A673 (cell line): ENCODE measurements at regions not wholly inside any gene's neighbourhood (a gene's known extent, or its start where the extent isn't known, plus 50 kb on each side); places are given as distances from the start of the nearest gene placed in this dataset.

Experiments used
- BruUV-seq: library from RNA; stranded (reverse); fragments of 400-500 nt; replicated peaks from 2 replicates; lab custom pipeline; 2021; lab: Mats Ljungman, UMichigan
- CTCF ChIA-PET: fragments of 300-600 bp; sonication (Branson Sonifier 250); formaldehyde crosslinking; loops from one replicate; lab custom pipeline; 2022; ENCODE audit warnings: antibody characterized with exemption; lab: Charles Lee
- POLR2A ChIA-PET: fragments of 300-600 bp; sonication (Branson Sonifier 250); formaldehyde crosslinking; loops from one replicate; lab custom pipeline; 2022; ENCODE audit warnings: antibody characterized with exemption; ENCODE audit not compliant: low non-redundant PET; lab: Charles Lee
- DNase-seq: peaks from one replicate; pipeline ENCODE4 v3.0.0-alpha.2; 2015; ENCODE audit warnings: low spot score
- H3K27ac ChIP-seq: fragments of 200-600 bp; sonication (generic); 2 replicates; pipeline ENCODE4 v1.5.1; 2016; ENCODE audit warnings: mixed run types, low read depth, mild to moderate bottlenecking, mixed read lengths, antibody characterized with exemption, low read length; ENCODE audit not compliant: poor library complexity, severe bottlenecking
- H3K27me3 ChIP-seq: fragments of 200-600 bp; sonication (generic); replicated peaks from 2 replicates; pipeline ENCODE4 v1.6.1; 2017; ENCODE audit warnings: mixed run types, low read depth, mild to moderate bottlenecking, mixed read lengths, antibody characterized with exemption, low read length; ENCODE audit not compliant: insufficient read depth, poor library complexity
- H3K36me3 ChIP-seq: fragments of 200-600 bp; sonication (generic); 2 replicates; pipeline ENCODE4 v1.6.1; 2016; ENCODE audit warnings: mixed run types, mild to moderate bottlenecking, mixed read lengths, antibody characterized with exemption, low read length; ENCODE audit not compliant: insufficient read depth, poor library complexity, severe bottlenecking
- H3K4me1 ChIP-seq: fragments of 200-600 bp; sonication (generic); 2 replicates; pipeline ENCODE4 v1.6.1; 2017; ENCODE audit warnings: mixed run types, mild to moderate bottlenecking, mixed read lengths, antibody characterized with exemption, low read length; ENCODE audit not compliant: insufficient read depth, poor library complexity, severe bottlenecking
- H3K4me3 ChIP-seq: fragments of 200-600 bp; sonication (generic); 2 replicates; pipeline ENCODE4 v1.5.1; 2016; ENCODE audit warnings: low read depth, mixed run types, mild to moderate bottlenecking, mixed read lengths, low read length; ENCODE audit not compliant: poor library complexity, severe bottlenecking
- H3K9me3 ChIP-seq: fragments of 200-600 bp; sonication (generic); 2 replicates; pipeline ENCODE4 v1.6.1; 2016; ENCODE audit warnings: mixed run types, low read depth, mild to moderate bottlenecking, mixed read lengths, antibody characterized with exemption, low read length; ENCODE audit not compliant: poor library complexity, severe bottlenecking
- EZH2 ChIP-seq: fragments of 200-600 bp; sonication (generic); IDR thresholded peaks from 2 replicates; pipeline ENCODE4 v1.6.1; 2017; ENCODE audit warnings: borderline replicate concordance, low read depth, mild to moderate bottlenecking, mixed read lengths, antibody characterized with exemption, low read length; ENCODE audit not compliant: poor library complexity, severe bottlenecking
- intact Hi-C: fragments of 100-400 bp; cut with micrococcal nuclease; formaldehyde crosslinking; loops from one replicate; pipeline ENCODE4 v1.10.0; 2022; ENCODE audit not compliant: unreplicated experiment
- TF ChIP-seq, protein P1 (sequence below): fragments of 300-800, 200-600 bp; sonication (generic); conservative IDR thresholded peaks from 2 replicates; pipeline ENCODE4 v1.5.1; 2017; ENCODE audit warnings: low read depth, mild to moderate bottlenecking, antibody characterized with exemption, low read length, moderate library complexity, mixed read lengths

DNA sequence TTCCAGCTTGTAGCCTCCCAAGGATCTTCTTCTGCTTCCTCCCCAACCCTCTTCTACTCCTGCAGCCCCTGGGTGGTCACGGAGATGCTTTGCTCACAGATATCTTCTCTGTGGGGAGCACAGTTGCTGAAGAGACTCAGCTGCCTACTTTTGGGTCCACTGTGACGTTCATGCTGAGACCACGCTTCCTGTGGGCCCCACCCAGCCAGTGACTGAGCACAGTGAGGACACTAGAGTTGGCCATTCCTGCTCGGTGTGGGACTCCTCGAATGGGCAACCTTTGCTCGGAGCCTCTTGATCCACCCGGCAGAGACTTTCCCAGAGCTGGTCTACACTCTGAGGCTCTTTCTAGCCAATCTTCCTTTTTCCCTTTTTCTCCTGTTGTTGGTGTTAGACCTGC is 73.9 kb downstream of the ADRA2A start:
- intact Hi-C loops = no loop called here
- POLR2A ChIA-PET = no interaction called here
- no peaks in the 10 kb centered on the region for H3K9me3 ChIP-seq
- no peaks in the 10 kb centered on the region for H3K4me1 ChIP-seq
- no peak overlapping the region for H3K27ac ChIP-seq
- no peak for DNase-seq
- no TSS peak for BruUV-seq
- H3K4me3 ChIP-seq = no peak overlapping the region
- CTCF ChIA-PET = no interaction called here
- TF ChIP-seq EZH2 = no peak
- TF ChIP-seq, protein P1, sequence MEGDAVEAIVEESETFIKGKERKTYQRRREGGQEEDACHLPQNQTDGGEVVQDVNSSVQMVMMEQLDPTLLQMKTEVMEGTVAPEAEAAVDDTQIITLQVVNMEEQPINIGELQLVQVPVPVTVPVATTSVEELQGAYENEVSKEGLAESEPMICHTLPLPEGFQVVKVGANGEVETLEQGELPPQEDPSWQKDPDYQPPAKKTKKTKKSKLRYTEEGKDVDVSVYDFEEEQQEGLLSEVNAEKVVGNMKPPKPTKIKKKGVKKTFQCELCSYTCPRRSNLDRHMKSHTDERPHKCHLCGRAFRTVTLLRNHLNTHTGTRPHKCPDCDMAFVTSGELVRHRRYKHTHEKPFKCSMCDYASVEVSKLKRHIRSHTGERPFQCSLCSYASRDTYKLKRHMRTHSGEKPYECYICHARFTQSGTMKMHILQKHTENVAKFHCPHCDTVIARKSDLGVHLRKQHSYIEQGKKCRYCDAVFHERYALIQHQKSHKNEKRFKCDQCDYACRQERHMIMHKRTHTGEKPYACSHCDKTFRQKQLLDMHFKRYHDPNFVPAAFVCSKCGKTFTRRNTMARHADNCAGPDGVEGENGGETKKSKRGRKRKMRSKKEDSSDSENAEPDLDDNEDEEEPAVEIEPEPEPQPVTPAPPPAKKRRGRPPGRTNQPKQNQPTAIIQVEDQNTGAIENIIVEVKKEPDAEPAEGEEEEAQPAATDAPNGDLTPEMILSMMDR = no peak
- H3K36me3 ChIP-seq = no peaks in the 10 kb centered on the region
- H3K27me3 ChIP-seq = peaks cover 13% of the 10 kb centered on the region

DNA sequence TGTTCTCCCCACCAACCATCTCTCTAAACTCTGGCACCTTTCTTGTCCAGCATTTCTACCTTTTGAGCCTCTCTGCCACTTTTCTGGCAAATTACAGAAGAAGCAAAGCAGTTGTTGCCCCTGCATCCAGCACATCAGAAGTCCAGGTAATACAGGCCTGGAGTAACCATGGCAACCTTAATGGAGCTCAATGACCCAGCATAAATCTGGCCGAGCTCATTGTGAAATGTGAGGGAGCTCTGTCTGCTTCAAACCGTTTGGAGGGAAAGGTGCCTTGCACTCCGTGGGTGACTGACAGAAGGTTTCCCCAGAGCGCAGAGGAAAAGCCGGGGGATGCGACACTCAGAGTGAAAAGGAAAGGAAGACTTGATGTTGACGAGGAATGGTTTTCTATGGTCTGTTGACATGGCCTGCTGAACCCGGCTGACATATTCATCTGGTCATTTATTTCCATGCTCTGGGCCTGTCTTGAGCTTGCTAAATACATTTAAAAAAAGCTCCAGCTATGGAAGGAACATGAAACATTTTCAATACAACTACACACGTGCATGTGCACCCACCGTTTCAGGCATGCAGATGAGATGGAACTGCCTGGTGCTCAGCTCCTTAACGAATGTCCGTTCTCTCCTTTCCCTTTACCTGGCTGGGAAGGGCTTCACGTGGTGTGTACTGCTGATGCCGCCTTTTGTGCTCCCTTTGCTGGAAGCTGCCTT is 74.9 kb downstream of the ADRA2A start:
- ChIA-PET POLR2A (no interaction called here), CTCF (no interaction called here)

DNA sequence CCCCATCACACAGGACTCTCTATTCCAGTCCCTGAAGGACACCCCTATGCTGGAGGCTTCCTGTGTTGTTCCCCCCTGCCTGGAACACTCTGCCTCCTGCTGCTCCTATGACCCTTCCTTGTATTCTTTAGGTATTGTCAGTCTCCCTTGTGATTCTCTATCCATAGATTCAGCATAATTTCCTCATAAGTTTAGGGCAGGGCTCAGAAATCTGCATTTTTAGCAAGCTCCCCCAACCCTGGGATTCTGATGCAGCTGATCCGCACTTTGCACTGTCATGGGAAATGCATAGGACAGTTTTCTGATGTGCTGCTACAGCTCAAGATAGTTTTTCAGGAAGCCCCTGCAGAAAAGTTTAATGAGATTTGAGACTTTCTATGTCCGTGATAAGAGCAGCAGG is 79.9 kb downstream of the ADRA2A start:
- ChIA-PET POLR2A (no interaction called here), CTCF (no interaction called here)
- H3K27me3 ChIP-seq = peaks cover 46% of the 10 kb centered on the region
- H3K4me1 ChIP-seq = no peaks in the 10 kb centered on the region
- H3K36me3 ChIP-seq = no peaks in the 10 kb centered on the region
- no peak overlapping the region for H3K4me3 ChIP-seq
- intact Hi-C loops = no loop called here
- no peaks in the 10 kb centered on the region for H3K9me3 ChIP-seq
- no peak overlapping the region for H3K27ac ChIP-seq
- no peak for DNase-seq
- no TSS peak for BruUV-seq
- TF ChIP-seq, protein P1 = no peak

More for the DNA sequence above, 74.9 kb downstream of the ADRA2A start:
- Histone ChIP-seq H3K27ac (no peak overlapping the region), H3K9me3 (no peaks in the 10 kb centered on the region), H3K27me3 (peaks cover 16% of the 10 kb centered on the region), H3K4me1 (no peaks in the 10 kb centered on the region), H3K4me3 (no peak overlapping the region), H3K36me3 (no peaks in the 10 kb centered on the region)
- TF ChIP-seq, protein P1 = no peak
- no peak for TF ChIP-seq EZH2
- BruUV-seq = no TSS peak
- no peak for DNase-seq
- intact Hi-C loops = no loop called here
